ENCODE measurements at regions not wholly inside any gene's neighbourhood (a gene's known extent, or its start where the extent isn't known, plus 50 kb on each side); places are given as distances from the start of the nearest gene placed in this dataset.

DNA sequence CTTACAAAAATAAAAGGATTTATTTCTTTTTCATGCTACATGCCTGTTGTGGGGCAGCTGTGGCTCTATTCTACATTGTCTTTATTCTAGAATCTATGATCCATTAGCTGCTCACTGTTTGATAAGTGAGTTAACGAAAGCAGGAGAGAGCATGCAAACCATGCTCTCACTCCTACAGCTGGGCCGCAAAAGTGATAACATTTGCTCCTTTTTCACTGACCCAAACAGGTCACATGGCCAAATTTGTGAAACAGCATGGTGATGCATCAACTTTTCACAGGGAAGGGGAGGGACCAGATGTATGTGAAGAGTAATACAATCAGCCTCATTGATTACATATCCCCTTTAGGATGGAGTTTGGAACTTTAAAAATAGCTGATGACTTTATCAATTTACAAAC, 456.9 kb upstream of the SYT1 start:
- peak; percentile 28 for DNase-seq

DNA sequence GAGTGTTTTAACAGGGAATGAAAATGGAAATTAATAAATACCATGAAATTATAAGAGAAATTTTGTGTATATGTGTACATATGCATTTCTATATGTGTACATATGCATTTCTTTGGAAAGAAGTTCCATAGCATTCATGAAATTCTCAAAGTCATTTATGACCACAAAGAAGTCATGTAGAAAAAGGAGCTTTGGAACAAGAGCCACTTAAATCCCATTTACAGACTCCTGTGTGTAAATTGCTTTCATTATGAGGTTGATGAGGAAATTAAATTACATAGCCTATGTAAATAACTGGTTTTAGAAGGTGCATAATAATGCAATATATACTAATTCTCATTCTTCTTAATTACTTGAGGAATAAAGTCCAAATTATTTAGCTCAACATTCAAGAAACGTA, 450.5 kb upstream of the SYT1 start:
- no peak for DNase-seq

DNA sequence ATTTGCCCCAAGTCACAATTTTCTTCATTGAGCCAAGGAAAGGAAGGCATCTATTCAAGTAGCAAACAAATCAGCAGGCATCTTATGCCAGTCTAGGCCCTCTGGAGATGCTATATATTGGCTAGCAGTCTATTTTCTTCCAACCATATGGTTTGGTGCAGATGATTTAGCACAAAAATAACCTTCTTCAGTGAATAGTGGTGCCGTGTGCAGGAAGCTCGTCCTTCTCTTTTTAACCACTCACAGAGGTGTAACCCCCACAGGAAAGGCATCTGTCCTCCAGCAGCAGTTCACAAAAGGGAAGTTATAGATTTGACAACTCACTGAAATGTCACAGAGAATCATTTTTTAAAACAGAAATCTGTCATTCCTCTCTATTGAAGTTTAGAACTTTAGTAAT, 445.7 kb upstream of the SYT1 start:
- DNase-seq, result no peak

DNA sequence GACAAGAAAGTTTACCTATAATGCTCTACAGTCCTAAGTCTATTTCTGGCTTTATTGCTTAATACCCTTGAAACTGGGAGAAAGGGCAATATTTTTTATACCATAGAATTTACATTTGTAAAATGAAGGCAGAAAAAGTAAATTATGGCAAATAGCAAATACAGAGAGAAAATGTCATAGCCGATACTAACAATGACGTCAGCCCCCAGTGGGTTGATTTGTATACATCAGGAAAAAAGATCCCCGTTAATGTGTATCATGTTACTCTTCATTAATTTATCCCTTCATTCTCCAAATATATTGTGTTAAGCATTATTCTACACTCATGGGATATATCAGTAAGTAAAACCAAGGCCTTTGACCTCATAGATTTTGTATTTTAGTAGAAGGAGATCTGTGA, 445.1 kb upstream of the SYT1 start:
- no peak for DNase-seq

DNA sequence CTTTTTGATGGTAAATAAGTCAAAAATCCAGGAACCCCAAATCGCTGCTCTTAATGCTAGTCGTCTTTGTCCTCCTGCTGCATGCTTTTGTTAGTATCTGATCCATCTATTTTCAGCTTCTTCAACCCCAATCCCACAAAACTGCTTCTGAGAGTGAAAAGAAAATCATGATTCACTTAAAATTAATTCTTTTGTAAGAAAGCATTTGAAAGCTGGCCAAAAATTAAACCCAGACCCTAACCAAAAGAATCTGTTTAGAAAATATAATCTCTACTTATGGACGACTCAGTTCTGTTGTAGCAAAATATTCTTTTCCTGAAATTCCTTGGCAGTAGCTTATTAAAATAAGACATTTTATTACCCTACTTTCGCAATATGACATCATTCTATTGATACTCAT, 443.6 kb upstream of the SYT1 start:
- no peak for DNase-seq

DNA sequence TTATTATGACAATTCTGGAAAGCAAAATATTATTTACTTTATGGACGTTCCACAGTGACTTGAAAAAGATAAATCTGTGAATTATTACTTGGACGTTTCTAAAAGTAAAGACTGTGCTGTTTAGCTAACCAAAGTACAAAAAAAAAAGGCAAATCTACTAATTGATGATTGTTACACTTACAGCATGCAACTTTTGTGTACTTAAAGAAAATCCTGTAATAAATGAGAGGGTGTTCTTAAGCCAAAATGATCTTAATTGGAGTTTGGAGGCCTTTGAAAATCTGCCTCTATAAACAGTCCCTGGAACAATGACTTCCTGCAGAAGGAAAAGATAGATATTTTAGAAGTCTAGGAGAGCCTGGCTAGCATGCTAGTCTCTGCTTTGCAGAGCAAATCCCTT, 434.0 kb upstream of the SYT1 start:
- no peak for DNase-seq

DNA sequence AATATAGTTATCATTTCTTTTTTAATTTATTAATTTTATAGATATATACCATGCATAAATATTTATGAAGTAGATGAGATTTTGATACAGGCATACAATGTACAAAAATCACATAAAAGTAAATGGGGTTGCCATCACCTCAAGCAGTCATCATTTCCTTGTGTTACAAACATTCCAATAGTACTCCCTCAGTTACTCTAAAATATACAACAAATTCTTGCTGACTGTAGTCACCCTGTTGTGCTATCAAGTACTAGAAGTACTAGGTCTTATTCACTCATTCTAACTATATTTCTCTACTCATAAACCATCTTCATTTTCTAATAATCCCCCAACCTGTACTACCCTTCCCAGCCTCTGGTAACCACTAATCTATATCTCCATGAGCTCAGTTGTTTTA, 432.6 kb upstream of the SYT1 start:
- no peak for DNase-seq

DNA sequence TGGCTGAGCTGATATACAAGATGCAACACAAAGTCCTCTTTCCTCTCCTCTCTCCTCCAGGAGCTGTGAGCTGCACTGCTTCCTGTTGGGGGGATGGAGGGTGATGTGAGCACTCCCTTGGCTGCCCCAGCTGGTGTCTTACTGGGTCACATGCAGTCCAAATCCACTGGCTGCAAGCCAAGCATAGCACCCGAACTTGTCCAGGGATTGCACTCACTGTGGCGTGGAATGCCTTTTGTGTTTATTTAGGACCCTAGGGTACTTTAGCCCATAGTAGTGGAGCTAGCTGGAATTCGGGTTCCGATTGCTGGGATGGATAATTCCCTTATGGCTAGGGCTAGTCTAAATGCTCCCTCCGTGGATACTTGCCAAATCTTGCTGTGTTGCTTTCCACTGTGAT, 424.9 kb upstream of the SYT1 start:
- DNase-seq, result no peak

DNA sequence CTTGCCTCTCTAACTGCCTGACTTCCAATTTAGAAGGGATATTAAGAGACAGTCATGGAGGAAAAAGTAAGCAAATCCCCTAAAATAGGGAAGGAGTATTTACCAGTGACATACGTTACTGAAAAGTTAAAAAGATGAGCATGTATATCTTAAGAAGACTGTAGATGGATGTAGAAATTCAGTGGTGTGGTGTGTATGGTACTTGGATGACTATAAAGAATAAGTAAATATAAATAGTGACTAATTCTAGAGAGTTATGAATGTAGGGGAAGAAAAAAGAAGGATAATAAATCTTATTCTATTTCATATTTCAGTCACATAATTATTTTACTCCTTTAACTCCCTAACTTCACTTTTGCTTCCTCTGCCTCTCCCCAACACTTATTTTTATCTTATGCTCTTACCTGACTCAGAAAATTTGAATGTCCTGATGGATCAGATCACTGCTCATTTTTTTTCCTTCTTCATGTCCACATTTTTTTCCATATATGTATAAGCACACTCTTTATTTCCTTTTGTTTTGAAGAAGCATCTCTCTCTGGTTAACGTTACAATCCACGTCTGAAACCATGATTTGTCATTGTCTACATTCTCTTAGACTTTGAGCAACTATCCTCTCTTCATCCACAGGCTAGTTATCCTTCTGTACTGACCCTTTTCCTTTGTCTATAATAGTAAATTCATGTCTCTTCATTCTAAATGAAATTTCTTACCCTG, 422.7 kb upstream of the SYT1 start:
- DNase-seq, result no peak

DNA sequence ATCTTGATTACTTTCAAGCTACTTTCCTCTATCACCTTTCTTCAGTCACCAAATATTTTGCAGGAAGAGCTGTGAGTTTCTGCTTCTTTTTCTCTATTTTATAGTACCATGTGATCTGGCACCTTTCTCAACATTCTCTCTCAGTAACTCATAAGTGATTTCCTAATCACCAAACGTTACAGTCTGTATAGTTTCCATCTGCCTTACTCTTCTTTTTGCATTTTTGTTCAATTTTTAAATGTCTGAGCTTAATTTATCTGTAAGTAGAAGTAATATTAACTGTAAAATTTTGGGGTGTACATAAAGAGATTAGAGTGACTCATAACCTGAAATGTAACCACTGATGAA, 422.1 kb upstream of the SYT1 start:
- DNase-seq, result no peak

DNA sequence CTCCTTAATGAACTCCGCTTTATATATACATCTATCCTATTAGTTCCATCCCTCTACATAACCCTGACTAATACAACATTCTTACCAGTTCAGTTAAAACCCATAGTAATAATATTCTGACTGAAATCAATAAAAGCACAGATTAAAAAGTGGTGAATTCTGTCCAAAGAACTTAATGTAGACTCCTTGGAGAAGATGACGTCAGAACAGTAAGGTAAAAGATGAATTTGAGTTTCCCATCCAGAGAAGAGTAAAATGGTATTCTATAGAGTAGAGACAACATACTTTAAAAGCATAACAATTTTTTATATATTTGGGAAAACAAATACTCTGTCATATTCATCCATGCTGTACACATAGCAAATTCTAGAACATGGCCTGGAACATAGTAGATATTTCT, 418.0 kb upstream of the SYT1 start:
- no peak for DNase-seq

DNA sequence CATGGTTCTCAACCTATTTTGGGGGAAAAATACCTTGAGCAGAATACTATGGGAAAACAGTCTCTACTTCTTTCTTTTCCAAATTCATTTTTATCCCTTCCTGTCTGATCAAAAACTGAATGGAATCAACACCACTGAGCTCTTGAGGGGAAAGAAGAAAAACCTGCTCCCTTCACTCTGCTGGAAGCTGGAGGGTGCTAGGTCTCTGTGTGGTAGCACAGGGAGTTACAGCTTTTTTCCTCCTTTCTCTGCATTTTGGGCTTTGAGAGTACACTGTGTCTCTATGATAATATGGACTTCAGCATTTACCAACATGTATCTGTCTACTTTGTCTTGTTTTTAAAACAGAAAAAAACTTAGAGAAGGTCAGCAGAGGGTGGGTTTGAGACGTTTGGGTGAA, 417.2 kb upstream of the SYT1 start:
- DNase-seq, result peak; percentile 36

DNA sequence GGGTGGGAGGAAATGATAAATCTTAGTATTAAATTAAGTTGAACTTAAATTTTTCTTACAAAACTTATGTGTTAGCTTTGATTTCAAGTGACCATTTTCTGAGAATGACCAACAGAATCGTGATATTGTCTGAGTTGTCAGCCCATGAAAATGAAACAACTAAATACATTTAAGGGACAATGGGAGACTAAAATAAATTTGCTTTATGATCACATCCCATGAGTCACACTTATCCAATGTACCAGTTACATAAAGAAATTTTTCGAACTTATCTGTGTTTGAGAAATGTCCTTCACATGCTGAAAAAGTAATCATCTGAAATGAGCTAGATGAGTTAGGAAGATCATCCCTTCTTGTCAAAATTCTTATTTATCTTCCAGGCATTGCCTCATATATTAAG, 415.9 kb upstream of the SYT1 start:
- DNase-seq, result peak; percentile 49

DNA sequence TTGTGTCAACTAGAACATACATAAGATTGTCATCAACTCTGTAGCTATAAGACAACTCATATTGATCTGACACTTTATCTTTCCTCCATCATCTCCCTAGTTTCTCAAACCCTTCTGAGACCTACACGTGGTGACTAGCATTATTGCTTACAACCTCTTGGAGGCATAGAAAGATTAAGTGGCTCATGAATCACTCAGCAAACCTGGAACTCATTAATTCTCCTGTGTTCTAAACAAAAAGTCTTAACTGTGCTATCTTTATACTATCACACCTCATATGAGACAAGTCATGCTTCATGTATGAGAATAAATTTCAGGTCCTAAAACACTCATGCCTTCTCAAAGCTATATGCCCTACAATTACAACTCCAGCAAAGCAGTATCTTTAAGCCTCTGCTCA, 408.6 kb upstream of the SYT1 start:
- no peak for DNase-seq

DNA sequence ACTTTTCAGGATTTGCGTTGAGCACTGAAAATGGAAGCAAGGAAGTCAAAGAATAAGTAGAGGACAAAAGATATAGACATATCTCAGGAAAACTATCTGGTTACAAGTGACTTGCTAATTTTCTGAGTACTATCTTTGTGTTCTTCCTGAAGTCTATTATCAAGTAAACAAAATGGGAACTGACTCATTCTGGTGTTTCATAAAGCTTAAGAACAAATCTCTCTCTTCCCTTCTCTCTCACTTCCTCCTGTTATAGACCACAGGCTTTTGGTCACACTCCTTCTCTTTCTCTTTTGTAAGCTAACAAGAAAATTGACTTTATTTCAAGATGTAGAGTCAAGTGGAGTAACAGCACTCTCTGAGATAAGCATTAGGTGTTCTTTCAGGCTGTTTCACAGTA, 406.6 kb upstream of the SYT1 start:
- peak; percentile 28 for DNase-seq

DNA sequence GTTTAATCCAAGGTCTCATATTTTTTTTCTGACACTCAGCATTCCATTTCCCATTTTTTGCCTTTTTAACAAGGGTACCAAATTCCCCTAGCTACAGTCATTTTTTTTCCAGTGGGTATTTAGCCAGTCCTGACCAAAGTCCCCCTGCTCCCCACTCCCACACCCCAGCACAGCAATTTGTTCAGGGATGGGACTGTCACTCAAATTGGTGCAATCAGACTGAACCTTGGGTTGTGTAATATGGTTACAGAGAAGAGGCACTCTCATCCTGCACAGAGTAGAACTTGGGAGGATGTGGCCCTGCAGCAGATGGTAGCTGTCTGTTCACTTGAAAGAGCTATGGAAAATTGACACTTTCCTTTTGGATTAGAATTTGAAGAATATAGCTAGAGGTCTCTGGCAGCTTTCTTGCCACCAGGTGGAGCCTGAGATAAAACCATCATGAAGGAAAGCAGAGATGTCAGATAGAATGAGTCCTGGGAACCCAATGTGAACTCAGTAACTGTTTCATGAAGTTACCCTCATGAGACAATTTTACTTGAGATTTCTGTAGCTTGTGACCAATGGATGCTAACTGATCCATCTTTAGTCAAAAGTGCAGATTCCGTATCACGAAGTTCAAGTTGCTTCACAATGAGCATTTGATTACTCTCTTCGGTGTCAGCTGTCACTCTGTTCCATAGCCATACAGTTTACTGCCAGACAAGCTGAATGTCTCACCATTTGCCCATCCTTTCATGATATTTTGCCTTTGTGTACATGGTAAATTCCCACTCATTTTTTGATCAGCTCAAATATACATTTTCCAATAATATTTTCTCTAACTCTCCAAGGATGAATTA, 394.0 kb upstream of the SYT1 start:
- peak; percentile 81 for DNase-seq

DNA sequence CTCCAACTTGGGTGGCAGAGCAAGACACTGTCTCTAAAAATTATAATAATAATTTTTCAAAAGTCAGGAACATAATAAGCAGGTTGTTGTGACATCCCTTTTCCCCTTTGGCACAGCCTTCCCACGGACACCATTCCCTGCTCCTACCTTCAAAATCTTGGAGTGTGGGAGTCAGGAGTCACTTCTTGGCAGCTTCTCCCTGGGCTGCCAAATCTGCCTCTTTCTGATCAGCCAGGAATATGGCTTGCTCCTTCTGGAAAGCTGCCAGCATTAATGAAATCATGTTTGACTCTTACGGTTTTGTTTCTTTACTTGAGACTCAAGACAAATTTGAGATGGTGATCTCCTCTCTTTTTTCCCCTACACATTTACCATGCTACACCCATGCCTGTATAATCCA, 391.4 kb upstream of the SYT1 start:
- no peak for DNase-seq

DNA sequence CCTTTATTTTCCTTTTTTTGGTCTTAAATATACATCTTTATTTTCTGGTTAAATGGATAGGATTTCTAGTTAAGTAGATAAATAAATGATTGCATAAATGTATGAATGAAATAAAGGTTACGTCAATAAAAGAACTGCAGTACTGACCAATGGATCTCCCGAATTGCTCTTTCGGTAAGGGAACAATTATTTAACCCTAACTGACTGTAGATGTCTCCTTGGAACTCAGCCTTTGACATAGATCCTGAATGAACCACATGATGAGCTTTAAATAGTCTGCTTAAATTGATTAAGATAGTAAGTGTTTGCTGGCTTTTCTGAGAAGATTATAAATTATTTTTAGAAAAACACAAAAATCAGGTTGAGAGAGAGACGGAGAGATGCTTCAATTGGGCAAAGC, 391.0 kb upstream of the SYT1 start:
- DNase-seq, result no peak

DNA sequence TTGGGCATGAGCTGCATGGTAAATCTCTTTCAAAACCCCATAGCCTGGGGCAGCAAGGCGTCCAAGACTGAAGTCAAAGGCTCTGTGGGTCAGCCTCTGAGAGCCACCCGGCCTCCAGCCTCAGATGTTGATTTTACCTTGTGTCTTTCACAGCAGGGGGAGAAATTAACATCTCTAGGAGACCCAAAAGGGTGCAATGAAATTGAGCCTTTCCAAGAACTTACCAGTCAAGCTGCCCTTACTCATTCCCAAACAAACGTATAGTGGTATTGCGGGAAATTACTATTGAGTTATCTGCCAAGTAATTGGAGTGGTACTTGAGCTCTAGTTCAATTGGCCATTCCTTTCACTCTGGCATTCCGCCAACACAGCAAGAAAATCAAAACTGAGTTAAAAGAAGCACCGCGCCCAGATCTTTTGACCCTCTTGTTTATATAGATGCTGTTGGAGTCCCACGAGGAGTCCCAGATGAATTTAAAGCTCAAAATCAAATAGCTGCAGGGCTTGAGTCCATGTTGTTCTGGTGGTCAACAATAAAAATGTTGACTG, 380.7 kb upstream of the SYT1 start:
- DNase-seq, result no peak

DNA sequence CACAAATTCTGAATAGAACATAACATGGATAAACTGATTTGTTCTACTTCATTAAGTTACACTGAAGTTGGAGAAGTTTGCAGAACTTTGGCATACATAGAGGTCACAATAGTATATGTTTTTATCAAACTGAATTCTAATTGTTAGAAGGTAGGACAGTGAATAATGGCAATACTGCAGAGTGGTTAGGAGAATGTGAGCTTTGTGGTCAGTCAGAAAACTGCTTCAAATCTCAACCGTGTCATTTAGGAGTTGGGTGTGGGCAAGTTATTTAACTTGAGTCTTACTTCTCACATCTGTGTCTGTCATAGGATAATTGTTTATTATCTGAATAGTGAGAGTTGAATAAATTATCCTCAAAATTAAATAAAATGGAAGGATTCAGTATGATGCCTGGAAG, 374.6 kb upstream of the SYT1 start:
- no peak for DNase-seq

DNA sequence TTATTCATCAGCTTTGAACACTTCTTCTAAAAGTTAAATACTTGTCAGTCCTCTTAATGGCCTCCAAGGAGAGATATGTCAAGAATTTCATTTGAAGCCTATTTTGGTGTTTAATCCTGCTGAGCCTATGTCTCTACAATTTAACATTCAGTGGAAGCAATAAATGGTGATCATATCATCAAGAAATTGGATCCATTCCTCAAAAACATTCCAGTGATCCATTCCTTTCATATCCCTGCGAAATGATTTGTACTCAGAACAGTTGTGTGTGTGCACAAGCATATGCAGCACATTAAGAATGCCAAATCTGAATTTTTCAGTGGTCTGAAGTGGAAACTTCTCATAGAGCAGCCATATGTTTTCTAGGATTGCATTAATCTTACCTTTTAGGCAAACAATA, 373.7 kb upstream of the SYT1 start:
- DNase-seq, result no peak

DNA sequence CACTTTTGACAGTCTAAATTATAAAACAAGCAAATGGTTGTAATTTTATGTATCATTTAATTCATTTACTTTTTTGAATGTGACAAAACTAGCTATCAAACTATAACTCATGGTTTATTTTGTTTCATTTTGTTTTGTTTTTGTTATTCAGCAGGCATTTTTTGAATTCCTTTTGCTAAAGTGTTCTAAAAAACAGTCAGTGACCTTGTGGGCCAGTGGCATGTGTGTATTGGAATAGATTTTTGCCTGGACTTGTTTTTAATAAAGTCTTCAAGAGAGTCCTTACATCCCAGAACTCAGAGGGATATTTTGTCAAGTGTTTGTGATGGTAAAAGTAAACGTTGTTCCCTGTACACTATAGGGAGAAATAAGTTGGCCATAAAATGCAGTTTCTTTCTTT, 369.7 kb upstream of the SYT1 start:
- DNase-seq, result no peak

DNA sequence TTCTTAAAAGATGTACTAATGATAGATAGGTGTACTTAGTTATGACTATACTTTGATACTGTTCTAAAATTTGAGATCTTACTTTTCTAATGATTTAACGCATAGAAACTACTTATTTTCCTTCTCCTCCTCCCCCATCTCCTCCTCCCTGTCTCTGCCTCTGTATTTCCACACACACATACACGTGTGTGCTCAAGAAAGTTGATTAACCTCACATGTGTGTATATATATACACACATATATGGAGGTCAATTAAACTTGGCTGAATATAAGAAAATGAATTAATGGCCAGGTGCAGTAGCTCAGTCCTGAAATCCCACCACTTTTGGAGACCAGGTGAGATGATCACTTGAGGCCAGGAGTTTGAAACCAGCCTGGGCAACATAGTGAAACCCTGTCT, 362.7 kb upstream of the SYT1 start:
- DNase-seq, result no peak

DNA sequence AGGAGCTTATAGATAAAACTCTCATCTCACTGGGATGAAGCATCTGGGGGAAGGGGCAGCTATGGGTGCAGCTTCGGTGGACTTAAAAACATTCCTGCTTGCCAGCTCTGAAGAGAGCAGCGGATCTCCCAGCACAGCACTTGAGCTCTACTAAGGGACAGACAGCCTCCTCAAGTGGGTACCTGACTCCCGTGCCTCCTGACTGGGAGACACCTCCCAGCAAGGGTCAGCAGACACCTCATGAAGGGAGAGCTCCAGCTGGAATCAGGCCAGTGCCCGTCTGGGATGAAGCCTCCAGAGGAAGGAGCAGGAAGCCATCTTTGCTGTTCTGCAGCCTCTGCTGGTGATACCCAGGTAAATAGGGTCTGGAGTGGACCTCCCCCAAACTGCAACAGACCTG, 345.2 kb upstream of the SYT1 start:
- DNase-seq, result no peak

Measured in DMS53 (cell line).